Keratinocyte (primary cell): ENCODE measurements at regions not wholly inside any gene's neighbourhood (a gene's known extent, or its start where the extent isn't known, plus 50 kb on each side); places are given as distances from the start of the nearest gene placed in this dataset.
A peak's percentile ranks its signal among the peaks of the same experiment; 100 is the strongest.

Source experiments
- DNase-seq: peaks from one replicate; pipeline ENCODE4 v3.0.0-alpha.2; 2011; ENCODE audit warnings: low read depth, missing footprints, low spot score
- FAIRE-seq: peaks from 2 replicates; lab custom pipeline; 2011; peaks lifted over from hg19 to GRCh38; lab: Jason Lieb, UNC
- H2AFZ ChIP-seq: 2 replicates; pipeline ENCODE4 v1.6.0; 2012; ENCODE audit warnings: low read length, control low read depth, inconsistent platforms; ENCODE audit not compliant: control insufficient read depth
- H3K27ac ChIP-seq: 2 replicates; pipeline ENCODE4 v1.5.1; 2011; ENCODE audit warnings: low read length; ENCODE audit not compliant: control insufficient read depth, insufficient read depth
- H3K27me3 ChIP-seq: 3 replicates; pipeline ENCODE4 v1.6.0; 2011; ENCODE audit warnings: low read length; ENCODE audit not compliant: control insufficient read depth, insufficient read depth; ENCODE audit errors: extremely low read depth
- H3K36me3 ChIP-seq, 2 experiments: 2 replicates in 1 of 2; 3 replicates in 1 of 2; pipeline ENCODE4 v1.5.1; 2011; ENCODE audit warnings: low read length in 2 of 2, mild to moderate bottlenecking in 1 of 2; ENCODE audit not compliant: control insufficient read depth in 2 of 2, insufficient read depth in 2 of 2; ENCODE audit errors: extremely low read depth in 1 of 2
- H3K4me1 ChIP-seq: 3 replicates; pipeline ENCODE4 v1.5.1; 2011; ENCODE audit warnings: low read length; ENCODE audit not compliant: control insufficient read depth, insufficient read depth; ENCODE audit errors: extremely low read depth
- H3K4me2 ChIP-seq: 3 replicates; pipeline ENCODE4 v1.6.0; 2011; ENCODE audit warnings: low read depth, low read length; ENCODE audit not compliant: control insufficient read depth, insufficient read depth; ENCODE audit errors: extremely low read depth
- H3K4me3 ChIP-seq, 3 experiments: fragments of 200-600 bp in 1 of 3; sonication (generic) in 1 of 3; 2 replicates in 2 of 3; 3 replicates in 1 of 3; pipeline ENCODE4 v1.5.1; 2011 to 2016; ENCODE audit warnings: low read length in 3 of 3, mild to moderate bottlenecking in 3 of 3, control low read depth in 2 of 3, inconsistent platforms in 1 of 3, low read depth in 1 of 3, mixed read lengths in 1 of 3, mixed run types in 1 of 3, moderate library complexity in 1 of 3; ENCODE audit not compliant: control insufficient read depth in 2 of 3, insufficient read depth in 2 of 3; ENCODE audit errors: extremely low read depth in 1 of 3
- H3K79me2 ChIP-seq: 2 replicates; pipeline ENCODE4 v1.6.0; 2012; ENCODE audit warnings: low read length; ENCODE audit not compliant: control insufficient read depth, insufficient read depth
- H3K9ac ChIP-seq: 3 replicates; pipeline ENCODE4 v1.6.0; 2011; ENCODE audit warnings: low read length; ENCODE audit not compliant: control insufficient read depth, insufficient read depth; ENCODE audit errors: extremely low read depth
- H3K9me1 ChIP-seq: 3 replicates; pipeline ENCODE4 v1.6.0; 2011; ENCODE audit warnings: low read length; ENCODE audit not compliant: control insufficient read depth, insufficient read depth; ENCODE audit errors: extremely low read depth
- H3K9me3 ChIP-seq: 2 replicates; pipeline ENCODE4 v1.5.1; 2012; ENCODE audit warnings: low read depth, low read length; ENCODE audit not compliant: control insufficient read depth
- H4K20me1 ChIP-seq: 3 replicates; pipeline ENCODE4 v1.6.0; 2011; ENCODE audit warnings: low read length; ENCODE audit not compliant: control insufficient read depth, insufficient read depth; ENCODE audit errors: extremely low read depth
- EZH2 ChIP-seq: IDR thresholded peaks from one replicate; pipeline ENCODE4 v1.6.1; 2012; ENCODE audit warnings: inconsistent platforms, mild to moderate bottlenecking, low read length, moderate library complexity
- dilution Hi-C: fragments of 300-500 bp; cut with MboI; formaldehyde crosslinking; loops from one replicate; pipeline ENCODE4 v1.7.0; 2020; ENCODE audit warnings: low sequenced_read_pairs; ENCODE audit not compliant: extremely low pct_ligation_motif_present
- TF ChIP-seq, protein P1 (sequence below), 3 experiments: IDR thresholded peaks in 1 of 3; conservative IDR thresholded peaks in 1 of 3; optimal IDR thresholded peaks in 1 of 3; 2 replicates in 2 of 3; 3 replicates in 1 of 3; pipeline versions ENCODE3 to v1.5.1; 2011; ENCODE audit warnings: low read length in 3 of 3, mild to moderate bottlenecking in 3 of 3, moderate library complexity in 2 of 3, control low read depth in 1 of 3, inconsistent platforms in 1 of 3; ENCODE audit not compliant: insufficient read depth in 2 of 3; ENCODE audit errors: extremely low read depth in 1 of 3

DNA sequence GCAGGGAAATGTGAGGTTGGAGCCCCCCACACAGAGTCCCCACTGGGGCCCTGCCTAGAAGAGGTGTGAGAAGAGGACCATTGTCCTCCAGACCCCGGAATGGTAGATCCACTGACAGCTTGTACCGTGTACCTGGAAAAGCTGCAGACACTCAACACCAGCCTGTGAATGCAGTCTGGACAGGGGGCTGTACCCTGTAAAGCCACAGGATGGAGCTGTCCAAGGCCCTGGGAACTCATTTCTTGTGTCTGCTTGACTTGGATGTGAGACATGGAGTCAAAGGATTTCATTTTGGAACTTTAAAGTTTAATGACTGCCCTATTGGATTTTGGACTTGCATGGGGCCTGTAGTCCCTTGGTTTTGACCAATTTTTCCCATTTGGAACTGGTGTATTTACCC is 535.0 kb upstream of the MEF2C start:
- FAIRE-seq (no peak), DNase-seq (no peak)
- no peak overlapping the region for H3K27ac ChIP-seq
- no peaks in the 10 kb centered on the region for H3K9me3 ChIP-seq
- H3K9ac ChIP-seq, result no peak overlapping the region
- H3K9me1 ChIP-seq, result no peaks in the 10 kb centered on the region
- no peak overlapping the region for H2AFZ ChIP-seq
- H3K4me1 ChIP-seq, result no peaks in the 10 kb centered on the region
- H3K4me2 ChIP-seq, result no peak overlapping the region
- H3K27me3 ChIP-seq, result no peaks in the 10 kb centered on the region
- no peaks in the 10 kb centered on the region for H4K20me1 ChIP-seq
- H3K36me3 ChIP-seq, result no peaks in the 10 kb centered on the region
- no peak overlapping the region for H3K4me3 ChIP-seq
- TF ChIP-seq, protein P1, sequence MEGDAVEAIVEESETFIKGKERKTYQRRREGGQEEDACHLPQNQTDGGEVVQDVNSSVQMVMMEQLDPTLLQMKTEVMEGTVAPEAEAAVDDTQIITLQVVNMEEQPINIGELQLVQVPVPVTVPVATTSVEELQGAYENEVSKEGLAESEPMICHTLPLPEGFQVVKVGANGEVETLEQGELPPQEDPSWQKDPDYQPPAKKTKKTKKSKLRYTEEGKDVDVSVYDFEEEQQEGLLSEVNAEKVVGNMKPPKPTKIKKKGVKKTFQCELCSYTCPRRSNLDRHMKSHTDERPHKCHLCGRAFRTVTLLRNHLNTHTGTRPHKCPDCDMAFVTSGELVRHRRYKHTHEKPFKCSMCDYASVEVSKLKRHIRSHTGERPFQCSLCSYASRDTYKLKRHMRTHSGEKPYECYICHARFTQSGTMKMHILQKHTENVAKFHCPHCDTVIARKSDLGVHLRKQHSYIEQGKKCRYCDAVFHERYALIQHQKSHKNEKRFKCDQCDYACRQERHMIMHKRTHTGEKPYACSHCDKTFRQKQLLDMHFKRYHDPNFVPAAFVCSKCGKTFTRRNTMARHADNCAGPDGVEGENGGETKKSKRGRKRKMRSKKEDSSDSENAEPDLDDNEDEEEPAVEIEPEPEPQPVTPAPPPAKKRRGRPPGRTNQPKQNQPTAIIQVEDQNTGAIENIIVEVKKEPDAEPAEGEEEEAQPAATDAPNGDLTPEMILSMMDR (optimal IDR thresholded peaks at IDR 0.05 in 1 of 3, IDR thresholded peaks at IDR 0.05 in 1 of 3, conservative IDR thresholded peaks at IDR 0.05 in 1 of 3; ENCODE audit: extremely low read depth in 1 of 3, insufficient read depth in 2 of 3, low read length in 3 of 3), result peak in 1 of 3 experiments; percentile 12
- TF ChIP-seq EZH2, result no peak
- dilution Hi-C loops, result no loop called here
- no peaks in the 10 kb centered on the region for H3K79me2 ChIP-seq

DNA sequence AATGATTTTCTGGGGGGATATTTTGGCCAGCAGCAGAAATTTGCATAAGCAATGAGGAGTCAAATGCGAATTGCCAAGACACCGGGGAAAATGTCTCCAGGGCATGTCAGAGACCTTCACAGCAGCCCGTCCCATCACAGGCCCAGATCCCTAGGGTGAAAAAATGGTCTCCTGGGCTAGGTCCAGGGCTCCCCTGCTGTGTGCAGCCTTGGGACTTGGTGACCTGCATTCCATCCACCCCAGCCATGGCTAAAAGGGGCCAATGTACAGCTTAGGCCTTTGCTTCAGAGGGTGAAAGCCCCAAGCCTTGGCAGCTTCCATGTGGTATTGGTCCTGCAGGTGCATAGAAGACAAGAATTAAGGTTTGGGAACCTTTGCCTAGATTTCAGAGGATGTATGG is 534.5 kb upstream of the MEF2C start:
- H3K36me3 ChIP-seq, result no peaks in the 10 kb centered on the region
- TF ChIP-seq, protein P1 (optimal IDR thresholded peaks at IDR 0.05 in 1 of 3, IDR thresholded peaks at IDR 0.05 in 1 of 3, conservative IDR thresholded peaks at IDR 0.05 in 1 of 3; ENCODE audit: extremely low read depth in 1 of 3, insufficient read depth in 2 of 3, low read length in 3 of 3), result no peak
- TF ChIP-seq EZH2, result no peak
- no peak overlapping the region for H3K4me3 ChIP-seq
- H3K27ac ChIP-seq, result no peak overlapping the region
- no peak for FAIRE-seq
- dilution Hi-C loops, result no loop called here
- no peaks in the 10 kb centered on the region for H4K20me1 ChIP-seq
- H3K9me1 ChIP-seq, result no peaks in the 10 kb centered on the region
- H2AFZ ChIP-seq, result no peak overlapping the region
- H3K9me3 ChIP-seq, result no peaks in the 10 kb centered on the region
- H3K27me3 ChIP-seq, result no peaks in the 10 kb centered on the region
- no peak overlapping the region for H3K9ac ChIP-seq
- H3K4me2 ChIP-seq, result no peak overlapping the region
- H3K4me1 ChIP-seq, result no peaks in the 10 kb centered on the region
- no peaks in the 10 kb centered on the region for H3K79me2 ChIP-seq
- DNase-seq, result no peak
